ENCODE measurements at regions not wholly inside any gene's neighbourhood (a gene's known extent, or its start where the extent isn't known, plus 50 kb on each side); places are given as distances from the start of the nearest gene placed in this dataset.

GRCh38 chr2:120885321-120885720, 149.7 kb downstream of the GLI2 start:
- H3K27ac ChIP-seq (ENCODE audit: low read depth, low read length) = no peak overlapping the region
- TF ChIP-seq CTCF (IDR thresholded peaks at IDR 0.05; ENCODE audit: low read depth, low read length) = no peak
- no peaks in the 10 kb centered on the region for H3K27me3 ChIP-seq (ENCODE audit: control insufficient read depth, insufficient read depth, low read length)
- ChIA-PET CTCF (interaction anchor here (1.0 kb wide), 1 partner anchor 11 kb away, joined by 3 read pairs; no protein-coding TSS in a partner anchor), POLR2A (no interaction called here)
- no peak for DNase-seq (ENCODE audit: low read depth, low spot score)
- no peak overlapping the region for H3K4me3 ChIP-seq (ENCODE audit: low read depth, low read length)
- H3K9me3 ChIP-seq (ENCODE audit: control insufficient read depth, insufficient read depth, low read length) = no peaks in the 10 kb centered on the region

- POLR2A ChIA-PET = no interaction called here
- H3K27ac ChIP-seq (ENCODE audit: low read depth, low read length) = no peak overlapping the region
- no peaks in the 10 kb centered on the region for H3K9me3 ChIP-seq (ENCODE audit: control insufficient read depth, insufficient read depth, low read length)
- no peak for DNase-seq (ENCODE audit: low read depth, low spot score)
- H3K4me3 ChIP-seq (ENCODE audit: low read depth, low read length) = no peak overlapping the region
- no peaks in the 10 kb centered on the region for H3K27me3 ChIP-seq (ENCODE audit: control insufficient read depth, insufficient read depth, low read length)
- no peak for TF ChIP-seq CTCF (IDR thresholded peaks at IDR 0.05; ENCODE audit: low read depth, low read length)
- CTCF ChIA-PET = interaction anchor here (1.0 kb wide), 1 partner anchor 12 kb away, joined by 3 read pairs; no protein-coding TSS in a partner anchor
Measured at GRCh38 chr2:120885749-120886148, 150.1 kb downstream of the GLI2 start.

GRCh38 chr2:120886534-120887319, 151.1 kb downstream of the GLI2 start:
- Histone ChIP-seq H3K9me3 (ENCODE audit: control insufficient read depth, insufficient read depth, low read length) (no peaks in the 10 kb centered on the region), H3K4me3 (ENCODE audit: low read depth, low read length) (no peak overlapping the region), H3K27ac (ENCODE audit: low read depth, low read length) (no peak overlapping the region), H3K27me3 (ENCODE audit: control insufficient read depth, insufficient read depth, low read length) (no peaks in the 10 kb centered on the region)
- ChIA-PET CTCF (no interaction called here), POLR2A (no interaction called here)
- DNase-seq (ENCODE audit: low read depth, low spot score) = no peak
- no peak for TF ChIP-seq CTCF (IDR thresholded peaks at IDR 0.05; ENCODE audit: low read depth, low read length)

- DNase-seq (ENCODE audit: low read depth, low spot score) = no peak
- H3K4me3 ChIP-seq (ENCODE audit: low read depth, low read length) = no peak overlapping the region
- ChIA-PET POLR2A (no interaction called here), CTCF (no interaction called here)
- no peaks in the 10 kb centered on the region for H3K27me3 ChIP-seq (ENCODE audit: control insufficient read depth, insufficient read depth, low read length)
- peaks cover 2% of the 10 kb centered on the region for H3K9me3 ChIP-seq (ENCODE audit: control insufficient read depth, insufficient read depth, low read length)
- no peak for TF ChIP-seq CTCF (IDR thresholded peaks at IDR 0.05; ENCODE audit: low read depth, low read length)
- no peak overlapping the region for H3K27ac ChIP-seq (ENCODE audit: low read depth, low read length)
Measured at GRCh38 chr2:120887320-120887697, 151.6 kb downstream of the GLI2 start.

- Histone ChIP-seq H3K9me3 (ENCODE audit: control insufficient read depth, insufficient read depth, low read length) (peaks cover 6% of the 10 kb centered on the region), H3K27me3 (ENCODE audit: control insufficient read depth, insufficient read depth, low read length) (no peaks in the 10 kb centered on the region), H3K4me3 (ENCODE audit: low read depth, low read length) (no peak overlapping the region), H3K27ac (ENCODE audit: low read depth, low read length) (no peak overlapping the region)
- no peak for DNase-seq (ENCODE audit: low read depth, low spot score)
- ChIA-PET CTCF (no interaction called here), POLR2A (no interaction called here)
- TF ChIP-seq CTCF (IDR thresholded peaks at IDR 0.05; ENCODE audit: low read depth, low read length) = no peak
Measured at GRCh38 chr2:120887741-120888231, 152.1 kb downstream of the GLI2 start.

Measured in AG04450 (cell line).